ENCODE measurements at regions not wholly inside any gene's neighbourhood (a gene's known extent, or its start where the extent isn't known, plus 50 kb on each side); places are given as distances from the start of the nearest gene placed in this dataset.
A peak's percentile ranks its signal among the peaks of the same experiment; 100 is the strongest.
"Not testable (repeated sequence)": the region's sequence is repeated elsewhere in the genome, so short reads cannot be mapped to it uniquely, and the experiment has no call there.

GRCh38 chr7:12494687-12495024 is 75.9 kb upstream of the SCIN start:
- Histone ChIP-seq H3K27ac (ENCODE audit: low read length) (no peak overlapping the region), H3K27me3 (replicated peaks; ENCODE audit: insufficient read depth, low read length) (no peaks in the 10 kb centered on the region), H3K9ac (ENCODE audit: low read length) (no peak overlapping the region), H4K20me1 (ENCODE audit: insufficient read depth, low read length) (no peaks in the 10 kb centered on the region), H3K4me2 (ENCODE audit: low read depth, low read length) (no peak overlapping the region), H3K9me2 (replicated peaks; ENCODE audit: insufficient read depth, low read length) (no peaks in the 10 kb centered on the region), H3K36me3 (replicated peaks; ENCODE audit: insufficient read depth, low read length) (no peaks in the 10 kb centered on the region), H3K4me1 (ENCODE audit: low read length) (peaks cover 9% of the 10 kb centered on the region; the same call in 1 of the 2 replicates), H3K4me3 (ENCODE audit: low read length) (no peak overlapping the region), H3K9me3 (replicated peaks; ENCODE audit: insufficient read depth, low read length) (no peaks in the 10 kb centered on the region), H2AFZ (ENCODE audit: low read length) (no peak overlapping the region), H3K79me2 (ENCODE audit: low read length) (no peaks in the 10 kb centered on the region), H3F3A (ENCODE audit: insufficient read depth, low read length) (no peaks in the 10 kb centered on the region)
- no peak for DNase-seq
- TF ChIP-seq EZH2phosphoT487 (IDR thresholded peaks at IDR 0.05; ENCODE audit: low read length) (no peak), CTCF (IDR thresholded peaks at IDR 0.05; ENCODE audit: low read length) (peak; percentile 29)

GRCh38 chr7:12496901-12497674 is 73.4 kb upstream of the SCIN start:
- H3K27me3 ChIP-seq (replicated peaks; ENCODE audit: insufficient read depth, low read length); H3K9ac ChIP-seq (ENCODE audit: low read length); H3K4me1 ChIP-seq (ENCODE audit: low read length); H3F3A ChIP-seq (ENCODE audit: insufficient read depth, low read length); H3K79me2 ChIP-seq (ENCODE audit: low read length); H3K36me3 ChIP-seq (replicated peaks; ENCODE audit: insufficient read depth, low read length); H4K20me1 ChIP-seq (ENCODE audit: insufficient read depth, low read length); H3K9me2 ChIP-seq (replicated peaks; ENCODE audit: insufficient read depth, low read length); H3K9me3 ChIP-seq (replicated peaks; ENCODE audit: insufficient read depth, low read length): not testable (repeated sequence)
- H3K27ac ChIP-seq (ENCODE audit: low read length) = peak overlapping the region; percentile 21; the same call in 1 of the 2 replicates
- peak overlapping the region; percentile 29; the same call in 1 of the 2 replicates for H3K4me2 ChIP-seq (ENCODE audit: low read depth, low read length)
- TF ChIP-seq CTCF (IDR thresholded peaks at IDR 0.05; ENCODE audit: low read length) = peak; percentile 43
- H2AFZ ChIP-seq (ENCODE audit: low read length) = peak overlapping the region; percentile 60; the same call in 1 of the 2 replicates
- peak; percentile 78 for DNase-seq
- peak overlapping the region; percentile 59 for H3K4me3 ChIP-seq (ENCODE audit: low read length)

DNA sequence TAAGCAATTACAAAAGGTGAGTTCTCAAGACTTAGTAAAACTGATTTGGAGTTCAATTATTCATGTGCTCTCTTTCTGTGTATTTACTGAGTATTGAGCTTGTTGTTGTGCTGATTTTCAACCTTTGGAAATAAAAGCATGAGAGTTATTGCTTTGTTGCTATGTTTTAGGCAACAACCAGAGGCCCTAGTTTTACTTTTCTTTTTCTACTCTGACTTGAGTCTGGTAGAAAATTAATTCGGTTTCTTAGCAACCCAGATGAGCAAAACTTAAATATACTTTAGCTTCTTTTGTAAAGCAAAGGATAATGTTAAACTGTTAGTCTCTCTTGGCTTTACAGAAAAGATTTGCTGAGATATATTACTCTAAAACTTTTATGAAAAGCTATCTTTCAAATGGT is 66.4 kb upstream of the SCIN start:
- H3F3A ChIP-seq (ENCODE audit: insufficient read depth, low read length) = no peaks in the 10 kb centered on the region
- no peaks in the 10 kb centered on the region for H3K79me2 ChIP-seq (ENCODE audit: low read length)
- TF ChIP-seq EZH2phosphoT487 (IDR thresholded peaks at IDR 0.05; ENCODE audit: low read length) = no peak
- no peak for TF ChIP-seq CTCF (IDR thresholded peaks at IDR 0.05; ENCODE audit: low read length)
- no peak for TF ChIP-seq EZH2 (optimal IDR thresholded peaks at IDR 0.05; ENCODE audit: low read depth, low read length)
- no peak for DNase-seq
- no peaks in the 10 kb centered on the region for H3K27me3 ChIP-seq (replicated peaks; ENCODE audit: insufficient read depth, low read length)
- H3K9me3 ChIP-seq (replicated peaks; ENCODE audit: insufficient read depth, low read length) = no peaks in the 10 kb centered on the region
- H3K9me2 ChIP-seq (replicated peaks; ENCODE audit: insufficient read depth, low read length) = no peaks in the 10 kb centered on the region
- H3K9ac ChIP-seq (ENCODE audit: low read length) = no peak overlapping the region; the same call in 1 of the 2 replicates
- H3K36me3 ChIP-seq (replicated peaks; ENCODE audit: insufficient read depth, low read length) = no peaks in the 10 kb centered on the region
- H3K4me3 ChIP-seq (ENCODE audit: low read length) = no peak overlapping the region
- peak overlapping the region; percentile 26; the same call in 1 of the 2 replicates for H2AFZ ChIP-seq (ENCODE audit: low read length)
- peak overlapping the region; percentile 15; the same call in 1 of the 2 replicates for H3K4me2 ChIP-seq (ENCODE audit: low read depth, low read length)
- no peaks in the 10 kb centered on the region for H4K20me1 ChIP-seq (ENCODE audit: insufficient read depth, low read length)
- no peaks in the 10 kb centered on the region for H3K4me1 ChIP-seq (ENCODE audit: low read length)
- H3K27ac ChIP-seq (ENCODE audit: low read length) = no peak overlapping the region; the same call in 1 of the 2 replicates

Data from MM.1S (cell line).